ENCODE measurements at regions not wholly inside any gene's neighbourhood (a gene's known extent, or its start where the extent isn't known, plus 50 kb on each side); places are given as distances from the start of the nearest gene placed in this dataset.

GRCh38 chr4:189279188-189279587, 661.5 kb upstream of the FRG1 start:
- no peak for DNase-seq (ENCODE audit: low spot score)

- DNase-seq (ENCODE audit: low spot score) = no peak
Observed at GRCh38 chr4:189285377-189285776, 655.3 kb upstream of the FRG1 start.

DNA sequence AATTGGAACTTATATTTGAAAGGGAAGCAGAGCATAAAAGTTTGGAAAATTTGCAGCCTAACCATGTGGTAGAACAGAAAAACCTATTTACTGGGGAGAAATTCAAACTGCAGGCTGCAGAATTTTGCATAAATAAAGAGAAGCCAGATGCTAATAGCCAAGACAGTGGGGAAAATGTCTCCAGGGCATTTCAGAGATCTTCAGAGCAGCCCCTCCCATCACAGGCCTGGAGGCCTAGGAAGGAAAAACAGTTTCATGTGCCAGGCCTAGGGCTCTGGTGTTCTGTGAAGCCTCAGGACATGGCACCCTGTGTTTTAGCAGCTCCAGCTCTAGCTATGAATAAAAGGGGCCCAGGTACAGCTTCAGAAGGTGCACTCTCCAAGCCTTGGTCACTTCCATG, 648.7 kb upstream of the FRG1 start:
- DNase-seq (ENCODE audit: low spot score) = no peak

DNA sequence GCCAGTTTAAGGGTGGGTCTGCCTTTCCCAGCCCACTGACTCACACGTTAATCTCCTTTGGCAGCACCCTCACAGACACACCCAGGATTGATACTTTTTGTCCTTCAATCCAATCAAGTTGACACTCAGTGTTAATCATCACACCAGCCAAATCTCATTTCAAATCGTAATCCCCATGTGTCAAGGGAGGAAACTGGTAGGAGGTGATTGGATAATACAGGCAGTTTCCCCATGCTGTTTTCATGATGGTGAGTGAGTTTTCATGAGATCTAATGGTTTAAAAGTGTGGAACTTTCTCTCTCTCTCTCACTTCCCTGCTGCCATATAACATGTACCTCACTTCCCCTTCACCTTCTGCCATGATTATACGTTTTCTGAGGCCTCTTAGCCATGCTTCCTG, 647.2 kb upstream of the FRG1 start:
- DNase-seq (ENCODE audit: low spot score) = no peak

- no peak for DNase-seq (ENCODE audit: low spot score)
Observed at GRCh38 chr4:189294574-189294973, 646.1 kb upstream of the FRG1 start.

DNA sequence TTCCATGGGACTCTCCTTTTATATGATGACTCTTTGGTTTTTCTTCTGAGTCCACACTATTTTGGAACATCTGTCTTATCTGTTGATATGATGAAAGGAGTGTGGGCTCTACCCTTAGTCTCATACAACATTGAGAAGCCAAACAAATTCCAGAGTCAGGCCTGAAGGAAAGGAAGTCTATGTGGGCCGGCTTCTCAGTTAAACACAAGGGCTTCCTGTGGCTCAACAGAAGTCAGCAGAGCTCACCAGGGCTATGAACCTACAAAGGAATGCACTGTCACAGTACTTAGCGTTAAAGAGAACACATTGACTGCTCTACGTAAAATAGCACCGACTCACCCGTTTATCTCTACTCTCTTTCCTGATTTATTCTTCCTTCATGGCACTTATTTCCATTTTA, 641.0 kb upstream of the FRG1 start:
- no peak for DNase-seq (ENCODE audit: low spot score)

- no peak for DNase-seq (ENCODE audit: low spot score)
Observed at GRCh38 chr4:189301692-189302091, 639.0 kb upstream of the FRG1 start.

DNA sequence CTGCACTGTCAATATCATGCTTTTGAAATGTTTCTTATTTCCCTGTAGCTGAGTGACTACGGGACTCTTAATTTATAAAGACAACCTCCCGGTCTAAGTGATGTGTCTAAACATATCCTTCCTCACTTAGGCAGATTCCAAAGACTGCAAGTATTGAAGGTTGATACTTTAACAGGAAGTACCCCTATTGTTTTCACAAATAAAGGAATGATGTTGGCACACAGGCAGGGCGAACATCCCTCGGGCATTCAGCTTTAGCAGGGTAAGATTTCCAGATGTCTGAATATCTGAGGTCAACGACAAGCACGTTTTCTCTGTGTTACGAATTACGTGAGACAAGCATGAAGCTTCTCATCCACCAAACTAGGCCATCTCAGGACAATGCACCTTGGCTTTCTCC, 638.0 kb upstream of the FRG1 start:
- no peak for DNase-seq (ENCODE audit: low spot score)

- DNase-seq (ENCODE audit: low spot score) = no peak
Observed at GRCh38 chr4:189304167-189304566, 636.5 kb upstream of the FRG1 start.

GRCh38 chr4:189304809-189305208, 635.9 kb upstream of the FRG1 start:
- no peak for DNase-seq (ENCODE audit: low spot score)

- no peak for DNase-seq (ENCODE audit: low spot score)
Observed at GRCh38 chr4:189305500-189305899, 635.2 kb upstream of the FRG1 start.

GRCh38 chr4:189311251-189311650, 629.4 kb upstream of the FRG1 start:
- no peak for DNase-seq (ENCODE audit: low spot score)

DNA sequence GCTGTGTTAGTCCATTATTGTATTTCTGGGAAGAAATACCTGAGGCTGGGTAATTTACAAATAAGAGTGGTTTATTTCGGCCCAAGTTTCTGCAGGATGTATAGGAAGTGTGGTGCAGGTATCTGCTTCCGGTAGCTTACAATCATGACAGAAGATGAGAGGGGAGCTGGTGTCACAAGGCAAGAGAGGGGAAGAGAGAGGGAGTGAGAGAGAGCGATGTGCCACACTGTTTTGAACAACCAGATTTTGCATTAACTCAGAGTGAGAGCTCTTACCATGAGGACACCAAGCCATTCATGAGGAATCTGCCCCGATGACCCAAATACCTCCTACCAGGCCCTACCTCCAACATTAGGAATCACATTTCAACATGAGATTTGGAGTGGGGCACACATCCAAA, 627.6 kb upstream of the FRG1 start:
- no peak for DNase-seq (ENCODE audit: low spot score)

- no peak for DNase-seq (ENCODE audit: low spot score)
Observed at GRCh38 chr4:189313861-189314513, 626.7 kb upstream of the FRG1 start.

DNA sequence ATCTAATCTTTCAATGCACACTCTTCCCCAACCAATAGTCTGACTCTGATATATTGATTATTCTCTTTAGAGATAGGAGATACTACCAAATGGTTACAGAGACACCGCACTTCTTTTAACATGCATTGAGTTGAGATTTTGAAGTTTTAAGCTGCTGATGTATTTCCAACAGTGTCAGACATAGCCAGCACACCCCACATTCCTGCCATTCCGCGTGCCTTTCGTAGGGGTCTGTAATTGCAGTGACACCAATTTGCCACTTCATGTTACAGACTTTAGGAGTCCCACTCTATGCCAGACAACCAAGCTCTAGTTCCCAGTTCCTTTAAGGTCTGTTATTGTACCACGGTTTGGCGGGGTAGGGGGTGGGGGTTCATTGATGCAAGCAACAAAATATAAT, 618.2 kb upstream of the FRG1 start:
- DNase-seq (ENCODE audit: low spot score) = no peak

- DNase-seq (ENCODE audit: low spot score) = no peak
Observed at GRCh38 chr4:189341881-189342280, 598.8 kb upstream of the FRG1 start.

GRCh38 chr4:189355590-189355989, 585.1 kb upstream of the FRG1 start:
- DNase-seq (ENCODE audit: low spot score) = no peak

GRCh38 chr4:189362364-189362763, 578.3 kb upstream of the FRG1 start:
- DNase-seq (ENCODE audit: low spot score) = no peak

DNA sequence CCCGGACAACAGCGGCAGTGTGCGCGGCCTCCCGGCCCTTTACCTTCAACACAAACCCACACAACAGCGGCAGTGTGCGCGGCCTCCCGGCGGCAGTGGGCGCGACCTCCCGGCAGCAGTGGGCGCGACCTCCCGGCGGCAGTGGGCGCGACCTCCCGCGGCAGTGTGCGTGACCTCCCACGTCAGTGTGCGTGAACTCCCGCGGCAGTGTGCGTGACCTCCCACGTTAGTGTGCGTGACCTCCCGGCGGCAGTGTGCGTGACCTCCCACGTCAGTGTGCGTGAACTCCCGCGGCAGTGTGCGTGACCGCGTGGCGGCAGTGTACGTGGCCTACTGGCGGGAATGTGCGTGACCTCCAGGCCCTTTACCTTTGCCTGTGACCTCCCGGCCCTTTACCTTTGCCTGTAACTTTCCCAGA, 576.6 kb upstream of the FRG1 start:
- DNase-seq (ENCODE audit: low spot score) = no peak

DNA sequence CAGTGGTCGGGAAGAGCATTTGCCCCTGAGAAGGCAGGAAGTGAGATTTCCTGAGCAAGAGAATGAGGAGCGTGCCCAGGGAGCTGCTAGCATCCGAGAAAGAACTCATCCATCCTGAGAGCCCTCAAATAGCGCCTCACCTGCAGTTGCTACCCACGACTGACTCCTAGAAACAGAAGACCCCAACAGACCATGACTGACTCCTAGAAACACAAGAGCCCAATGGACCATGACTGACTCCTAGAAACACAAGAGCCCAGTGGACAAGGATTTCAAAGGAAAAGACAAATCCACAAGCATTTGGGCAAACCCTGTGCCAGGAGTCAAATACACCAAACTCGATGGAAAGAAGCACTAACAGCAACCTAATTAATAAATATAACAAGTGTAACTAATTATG, 575.2 kb upstream of the FRG1 start:
- no peak for DNase-seq (ENCODE audit: low spot score)

GRCh38 chr4:189367832-189368231, 572.8 kb upstream of the FRG1 start:
- DNase-seq (ENCODE audit: low spot score) = no peak

- no peak for DNase-seq (ENCODE audit: low spot score)
Observed at GRCh38 chr4:189374176-189374575, 566.5 kb upstream of the FRG1 start.

- no peak for DNase-seq (ENCODE audit: low spot score)
Observed at GRCh38 chr4:189376901-189377300, 563.8 kb upstream of the FRG1 start.

DNA sequence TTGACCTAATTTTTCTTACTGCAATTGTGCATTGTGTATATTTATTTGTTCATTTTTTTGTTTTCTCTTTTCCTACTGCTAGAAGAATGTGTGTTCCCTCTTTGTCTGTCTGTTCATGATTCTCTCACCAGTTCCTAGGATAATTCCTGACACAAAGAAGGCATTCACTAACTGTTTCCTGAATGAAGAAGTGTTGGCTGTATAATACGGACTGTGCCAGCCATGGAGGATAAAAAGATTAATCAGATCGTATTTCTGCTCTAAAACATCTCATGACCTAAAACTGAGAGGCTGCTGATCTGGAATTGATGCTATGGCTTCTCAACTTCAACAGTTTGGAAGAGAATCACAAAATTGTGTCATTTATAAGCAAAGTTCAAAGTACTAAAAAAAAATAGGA, 563.1 kb upstream of the FRG1 start:
- DNase-seq (ENCODE audit: low spot score) = no peak

DNA sequence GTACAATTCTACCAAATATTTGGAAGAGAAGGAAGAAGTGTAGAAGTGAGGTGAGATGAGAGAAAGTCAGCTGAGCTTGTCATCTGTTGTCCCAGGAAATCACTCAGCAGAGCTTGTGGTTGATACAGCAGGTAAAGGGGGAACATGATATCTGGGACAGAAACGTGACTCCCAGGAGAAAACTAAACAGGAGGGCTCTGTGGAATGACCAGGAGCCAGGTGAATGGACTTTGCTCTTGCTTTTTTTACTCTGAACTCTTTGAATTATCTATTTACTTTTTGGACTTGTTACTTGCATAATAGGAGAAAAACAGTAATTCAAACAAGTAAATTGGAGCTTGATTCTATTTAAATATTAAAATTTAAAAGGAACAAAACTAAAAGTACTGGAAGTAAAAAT, 555.6 kb upstream of the FRG1 start:
- no peak for DNase-seq (ENCODE audit: low spot score)
